ENCODE measurements at regions not wholly inside any gene's neighbourhood (a gene's known extent, or its start where the extent isn't known, plus 50 kb on each side); places are given as distances from the start of the nearest gene placed in this dataset.
A peak's percentile ranks its signal among the peaks of the same experiment; 100 is the strongest.

DNA sequence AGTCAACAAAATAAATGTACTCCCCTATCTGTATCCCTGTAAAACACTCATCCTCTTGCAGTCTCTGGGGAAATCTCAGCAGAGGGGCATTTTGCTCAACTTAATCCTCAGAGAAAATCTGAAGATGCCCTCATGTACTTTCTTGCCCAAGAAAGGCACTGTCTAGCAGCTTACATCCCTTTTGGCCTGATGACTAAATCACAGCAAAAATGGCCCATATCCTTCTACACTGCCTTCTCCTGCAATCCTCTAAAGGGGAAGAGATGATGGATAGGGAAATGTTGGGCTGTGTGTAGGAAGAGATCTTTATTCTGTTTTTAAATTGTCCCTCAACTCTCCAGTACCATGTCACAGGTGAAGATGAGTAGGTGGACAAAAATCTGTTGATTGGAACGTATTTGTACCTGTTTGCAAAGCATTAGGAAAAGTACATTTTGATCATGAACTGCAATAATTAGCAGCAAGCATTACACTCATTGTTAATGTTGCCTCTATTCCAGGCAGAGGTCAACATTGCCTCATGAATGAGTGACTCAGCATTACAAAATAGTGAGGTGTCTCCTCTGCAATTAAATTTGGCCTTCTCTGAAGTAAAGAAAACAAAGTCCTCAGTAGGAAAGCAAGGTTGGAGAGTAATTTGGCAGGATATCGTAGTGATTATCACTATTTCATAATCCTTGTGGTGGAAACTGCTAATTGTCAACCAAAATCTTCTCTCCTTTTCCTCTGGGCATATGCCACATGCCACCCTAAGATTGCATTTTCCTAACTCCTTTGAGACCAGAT, 172.4 kb upstream of the CAND1 start:
- H3K36me3 ChIP-seq: no peaks in the 10 kb centered on the region
- peak overlapping the region in 1 of 10 donors; percentile 39 for H3K27ac ChIP-seq
- H3K27me3 ChIP-seq: no peaks in the 10 kb centered on the region
- no peaks in the 10 kb centered on the region for H3K9me3 ChIP-seq
- 55 to 80% methylated on average over 2 of the region's 2 CpGs for WGBS, 2 donors
- ATAC-seq: peak in 2 of 8 donors; percentile 38 to 85
- no peak overlapping the region for H3K4me3 ChIP-seq
- TF ChIP-seq, protein P1, sequence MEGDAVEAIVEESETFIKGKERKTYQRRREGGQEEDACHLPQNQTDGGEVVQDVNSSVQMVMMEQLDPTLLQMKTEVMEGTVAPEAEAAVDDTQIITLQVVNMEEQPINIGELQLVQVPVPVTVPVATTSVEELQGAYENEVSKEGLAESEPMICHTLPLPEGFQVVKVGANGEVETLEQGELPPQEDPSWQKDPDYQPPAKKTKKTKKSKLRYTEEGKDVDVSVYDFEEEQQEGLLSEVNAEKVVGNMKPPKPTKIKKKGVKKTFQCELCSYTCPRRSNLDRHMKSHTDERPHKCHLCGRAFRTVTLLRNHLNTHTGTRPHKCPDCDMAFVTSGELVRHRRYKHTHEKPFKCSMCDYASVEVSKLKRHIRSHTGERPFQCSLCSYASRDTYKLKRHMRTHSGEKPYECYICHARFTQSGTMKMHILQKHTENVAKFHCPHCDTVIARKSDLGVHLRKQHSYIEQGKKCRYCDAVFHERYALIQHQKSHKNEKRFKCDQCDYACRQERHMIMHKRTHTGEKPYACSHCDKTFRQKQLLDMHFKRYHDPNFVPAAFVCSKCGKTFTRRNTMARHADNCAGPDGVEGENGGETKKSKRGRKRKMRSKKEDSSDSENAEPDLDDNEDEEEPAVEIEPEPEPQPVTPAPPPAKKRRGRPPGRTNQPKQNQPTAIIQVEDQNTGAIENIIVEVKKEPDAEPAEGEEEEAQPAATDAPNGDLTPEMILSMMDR (IDR thresholded peaks at IDR 0.05): no peak
- no peak for DNase-seq
- peaks cover 0 to 9% (median 0%) of the 10 kb centered on the region in 9 donors for H3K4me1 ChIP-seq
- intact Hi-C loops (cut with DNase I): no loop called here

DNA sequence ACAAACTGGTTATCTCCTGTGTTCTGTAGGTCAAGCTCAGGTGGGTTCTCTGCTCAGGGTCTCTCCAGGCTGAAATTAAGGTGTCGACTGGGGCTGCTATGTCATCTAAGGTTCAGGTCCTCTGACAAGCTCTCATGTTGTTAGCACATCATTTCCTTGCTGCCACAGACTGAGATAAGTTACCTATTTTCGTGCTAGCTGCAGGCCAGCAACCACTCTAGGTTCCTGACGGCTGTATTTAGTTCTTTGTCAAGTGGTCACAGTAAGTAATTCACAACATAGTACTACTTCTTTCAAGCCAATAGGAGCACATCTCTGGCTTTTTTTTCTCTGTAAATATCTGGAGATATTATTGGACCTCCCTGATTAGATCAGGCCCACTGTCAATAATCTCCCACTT, 169.3 kb upstream of the CAND1 start:
- intact Hi-C loops (cut with DNase I): no loop called here
- DNase-seq (peak in 1 of 2 donors; percentile 8), ATAC-seq (peak in 6 of 8 donors; percentile 51 to 89 (median 74))

DNA sequence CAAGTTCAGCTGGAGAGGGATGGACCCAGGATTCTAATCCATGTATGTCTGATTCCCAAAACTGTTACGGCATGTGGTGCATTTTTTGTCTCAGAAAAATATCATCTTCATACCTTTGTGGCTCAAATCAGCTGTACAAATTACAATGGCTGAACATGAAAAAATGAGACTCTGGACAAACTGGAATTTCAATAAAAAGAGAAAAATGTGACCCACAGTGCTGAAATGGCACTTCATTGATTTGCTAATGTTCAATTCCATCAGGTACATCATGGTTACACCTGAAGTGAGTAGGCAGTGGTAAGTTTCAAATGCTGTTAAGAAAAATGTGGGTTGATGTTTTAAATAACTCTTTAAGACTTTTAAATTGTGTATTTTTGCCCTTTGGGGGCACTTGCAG, 165.6 kb upstream of the CAND1 start:
- Histone ChIP-seq H3K27ac (no peak overlapping the region), H3K36me3 (no peaks in the 10 kb centered on the region), H3K4me3 (no peak overlapping the region), H3K27me3 (no peaks in the 10 kb centered on the region), H3K4me1 (peaks cover 0 to 7% (median 0%) of the 10 kb centered on the region in 9 donors), H3K9me3 (peaks cover 0 to 45% (median 17%) of the 10 kb centered on the region in 11 donors)
- intact Hi-C loops (cut with DNase I): no loop called here
- WGBS, 2 donors: 96 to 98% methylated on average over 1 of the region's 1 CpG
- DNase-seq (no peak), ATAC-seq (no peak)
- TF ChIP-seq, protein P1 (IDR thresholded peaks at IDR 0.05): no peak

More for the DNA sequence above, 169.3 kb upstream of the CAND1 start:
- no peak overlapping the region for H3K27ac ChIP-seq
- TF ChIP-seq, protein P1 (IDR thresholded peaks at IDR 0.05): no peak
- no peaks in the 10 kb centered on the region for H3K27me3 ChIP-seq
- H3K36me3 ChIP-seq: no peaks in the 10 kb centered on the region
- peaks cover 0 to 14% (median 0%) of the 10 kb centered on the region in 11 donors for H3K9me3 ChIP-seq
- no peak overlapping the region for H3K4me3 ChIP-seq
- WGBS, 2 donors: 19 to 28% methylated on average over 3 of the region's 3 CpGs
- peaks cover 0 to 9% (median 0%) of the 10 kb centered on the region in 9 donors for H3K4me1 ChIP-seq

DNA sequence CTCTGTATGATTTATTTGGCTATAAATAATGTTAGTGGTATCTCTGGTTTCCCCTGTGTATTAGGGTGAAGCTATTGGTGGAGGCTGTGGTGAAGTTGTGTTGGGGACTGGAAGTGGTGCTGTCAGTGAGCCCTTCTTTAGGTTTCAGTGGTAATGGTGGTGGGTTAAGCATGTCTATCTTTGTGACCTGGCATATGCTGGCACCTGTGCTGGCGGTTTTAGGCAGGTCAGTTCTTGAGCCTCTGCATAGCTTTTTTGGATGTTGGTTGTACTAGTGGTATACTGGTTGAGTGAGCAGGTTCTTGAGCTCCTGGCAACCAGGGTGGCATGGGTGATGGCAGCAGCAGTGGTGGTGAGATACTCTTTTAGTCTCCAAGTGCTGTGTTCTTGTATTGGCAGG, 161.9 kb upstream of the CAND1 start:
- ATAC-seq: no peak
- no peak overlapping the region for H3K27ac ChIP-seq
- no peak for DNase-seq
- peaks cover 0 to 45% (median 17%) of the 10 kb centered on the region in 11 donors for H3K9me3 ChIP-seq
- WGBS, 2 donors: 79 to 88% methylated on average over 1 of the region's 1 CpG
- intact Hi-C loops (cut with DNase I): no loop called here
- H3K4me1 ChIP-seq: no peaks in the 10 kb centered on the region
- TF ChIP-seq, protein P1 (IDR thresholded peaks at IDR 0.05): no peak
- H3K36me3 ChIP-seq: no peaks in the 10 kb centered on the region
- H3K4me3 ChIP-seq: no peak overlapping the region
- no peaks in the 10 kb centered on the region for H3K27me3 ChIP-seq

All from heart right ventricle (tissue), 16 donors.